Right lobe of liver (tissue), 6 donors: ENCODE measurements at regions not wholly inside any gene's neighbourhood (a gene's known extent, or its start where the extent isn't known, plus 50 kb on each side); places are given as distances from the start of the nearest gene placed in this dataset.
A peak's percentile ranks its signal among the peaks of the same experiment; 100 is the strongest.

Experiments used
- ATAC-seq, 4 donors: fragments of 200-7000 bp; cut with Tn5 transposase; one replicate each; pipeline ENCODE4 v1.9.1; 2020; ENCODE audit warnings: mild to moderate bottlenecking in 4 of 4, moderate library complexity in 4 of 4
- DNase-seq, 3 donors: peaks; one replicate each; pipeline ENCODE4 v3.0.0-alpha.2; 2020
- H3K27ac ChIP-seq, 3 donors: fragments of 200-600 bp; one replicate each; pipeline ENCODE4 v1.8.0; 2022
- H3K27me3 ChIP-seq, 2 donors: fragments of 200-600 bp; one replicate each; pipeline ENCODE4 v1.8.0; 2022
- H3K36me3 ChIP-seq, 4 donors: fragments of 200-600 bp; sonication (generic) in 1 of 4; one replicate each; pipeline versions ENCODE4 v1.5.1 to v1.8.0; 2017 to 2022; ENCODE audit warnings: control low read depth in 1 of 4
- H3K4me1 ChIP-seq, 4 donors: fragments of 200-600 bp; sonication (generic) in 1 of 4; one replicate each; pipeline versions ENCODE4 v1.5.1 to v1.8.0; 2017 to 2022; ENCODE audit warnings: control low read depth in 1 of 4
- H3K4me3 ChIP-seq, 3 donors: fragments of 200-600 bp; one replicate each; pipeline ENCODE4 v1.8.0; 2022
- H3K9me3 ChIP-seq, 4 donors: fragments of 200-600 bp; sonication (generic) in 1 of 4; one replicate each; pipeline versions ENCODE4 v1.5.1 to v1.8.0; 2017 to 2022; ENCODE audit warnings: control low read depth in 1 of 4
- CTCF ChIP-seq, 4 donors: fragments of 200-600 bp in 3 of 4; fragments of 450-650 bp in 1 of 4; IDR thresholded peaks; one replicate each; pipeline versions ENCODE4 v1.5.1 to v1.8.0; 2016 to 2022; ENCODE audit warnings: antibody characterized with exemption in 4 of 4, mild to moderate bottlenecking in 2 of 4
- POLR2A ChIP-seq: fragments of 450-650 bp; IDR thresholded peaks from one replicate; pipeline ENCODE4 v1.6.1; 2017; ENCODE audit warnings: antibody characterized with exemption, mild to moderate bottlenecking
- WGBS: methylation state at CpG from one replicate; pipeline ENCODE4 v1.1.6; 2018; ENCODE audit warnings: low coverage, low lambda C conversion rate; ENCODE audit not compliant: insufficient coverage; ENCODE audit errors: missing lambda C conversion rate; 5-methylcytosine and 5-hydroxymethylcytosine counted together
- intact Hi-C, 2 donors: fragments of 100-400 bp; cut with DNase I; formaldehyde crosslinking; loops; one replicate each; pipeline versions ENCODE4 v1.11.2 to v1.14.1; 2022
- donor health status: DM: no; HTN: yes; CAD: no.
- donor health status: DM: no; HTN: no; CAD: no.
- donor health status: DM: no; HTN: no; CAD: no.
- donor health status: DM: no; HTN: yes; CAD: no.
- donor health status: DM: no; HTN: yes; CAD: no.

DNA sequence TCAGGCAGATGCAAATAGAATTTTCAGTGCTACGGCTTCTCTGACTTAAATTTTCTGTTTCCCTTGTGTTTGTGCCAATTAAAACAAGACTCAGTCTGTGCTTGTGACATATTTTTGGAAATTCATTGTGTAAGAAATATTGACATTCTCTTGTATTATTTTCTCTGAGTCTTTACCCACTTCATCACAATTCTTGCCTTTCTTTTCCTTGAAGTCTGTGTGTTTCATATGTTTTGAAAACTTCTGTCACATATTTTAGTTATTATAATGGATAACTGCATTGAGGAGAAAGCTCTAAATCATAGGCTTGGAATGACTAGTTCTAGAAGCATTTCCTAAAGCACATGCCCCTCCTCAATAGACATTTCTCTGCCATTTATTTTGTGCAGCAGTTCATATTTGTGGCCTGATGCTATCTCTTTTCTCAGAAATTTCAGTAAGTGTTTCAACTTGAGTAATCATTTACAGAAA is 206.6 kb downstream of the PALM2AKAP2 start:
- 6% methylated on average over 1 of the region's 1 CpG for WGBS
- no peaks in the 10 kb centered on the region for H3K36me3 ChIP-seq
- no peak overlapping the region for H3K27ac ChIP-seq
- no peaks in the 10 kb centered on the region for H3K9me3 ChIP-seq
- DNase-seq: no peak
- no peaks in the 10 kb centered on the region for H3K27me3 ChIP-seq
- peak in 2 of 4 donors; percentile 25 to 43 for ATAC-seq
- H3K4me1 ChIP-seq: peaks cover 0 to 12% (median 4%) of the 10 kb centered on the region in 4 donors
- no peak for TF ChIP-seq CTCF (IDR thresholded peaks at IDR 0.05)
- TF ChIP-seq POLR2A: no peak
- intact Hi-C loops: no loop called here
- H3K4me3 ChIP-seq: no peak overlapping the region

- no peak for DNase-seq
- intact Hi-C loops: no loop called here
- no peaks in the 10 kb centered on the region for H3K9me3 ChIP-seq
- ATAC-seq: no peak
- peaks cover 0 to 20% (median 4%) of the 10 kb centered on the region in 4 donors for H3K4me1 ChIP-seq
- H3K27me3 ChIP-seq: no peaks in the 10 kb centered on the region
- H3K4me3 ChIP-seq: no peak overlapping the region
- no peak overlapping the region for H3K27ac ChIP-seq
- WGBS: 92% methylated on average over 3 of the region's 3 CpGs
- no peaks in the 10 kb centered on the region for H3K36me3 ChIP-seq
- TF ChIP-seq POLR2A (no peak), CTCF (IDR thresholded peaks at IDR 0.05) (no peak)
Observed at GRCh38 chr9:109989296-109989695, 209.3 kb downstream of the PALM2AKAP2 start.

GRCh38 chr9:109990541-109990940 is 210.5 kb downstream of the PALM2AKAP2 start:
- no peaks in the 10 kb centered on the region for H3K9me3 ChIP-seq
- DNase-seq (no peak), ATAC-seq (no peak)
- peaks cover 0 to 3% (median 0%) of the 10 kb centered on the region in 4 donors for H3K36me3 ChIP-seq
- intact Hi-C loops: no loop called here
- no peak overlapping the region for H3K27ac ChIP-seq
- TF ChIP-seq CTCF (IDR thresholded peaks at IDR 0.05) (no peak), POLR2A (no peak)
- 100% methylated on average over 4 of the region's 4 CpGs for WGBS
- no peaks in the 10 kb centered on the region for H3K27me3 ChIP-seq
- H3K4me3 ChIP-seq: no peak overlapping the region
- H3K4me1 ChIP-seq: peaks cover 0 to 20% (median 4%) of the 10 kb centered on the region in 4 donors

DNA sequence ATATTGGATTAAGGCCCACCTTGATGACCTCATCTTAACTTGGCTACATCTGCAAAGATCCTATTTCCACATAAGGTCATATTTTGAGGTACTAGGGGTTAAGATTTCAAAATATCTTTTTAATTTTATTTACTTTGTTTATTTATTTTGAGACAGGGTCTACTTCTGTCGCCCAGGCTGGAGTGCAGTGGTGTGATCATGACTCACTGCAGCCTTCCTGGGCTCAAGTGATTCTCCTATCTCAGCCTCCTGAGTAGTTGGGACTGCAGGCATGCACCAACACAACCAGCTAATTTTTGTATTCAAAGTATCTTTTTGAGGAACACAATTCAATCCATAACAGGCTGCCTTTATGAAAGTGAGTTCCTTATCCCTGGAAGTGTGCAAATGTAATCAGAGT is 212.3 kb downstream of the PALM2AKAP2 start:
- H3K27ac ChIP-seq: no peak overlapping the region
- H3K27me3 ChIP-seq: no peaks in the 10 kb centered on the region
- TF ChIP-seq POLR2A (no peak), CTCF (IDR thresholded peaks at IDR 0.05) (no peak)
- no peaks in the 10 kb centered on the region for H3K9me3 ChIP-seq
- DNase-seq (no peak), ATAC-seq (peak in 3 of 4 donors; percentile 26 to 66 (median 32))
- intact Hi-C loops: no loop called here
- 24% methylated on average over 1 of the region's 1 CpG for WGBS
- H3K4me1 ChIP-seq: peaks cover 0 to 8% (median 0%) of the 10 kb centered on the region in 4 donors
- no peak overlapping the region for H3K4me3 ChIP-seq
- H3K36me3 ChIP-seq: peaks cover 0 to 3% (median 0%) of the 10 kb centered on the region in 4 donors
